IgD-negative memory B cell (primary cell): ENCODE measurements at regions not wholly inside any gene's neighbourhood (a gene's known extent, or its start where the extent isn't known, plus 50 kb on each side); places are given as distances from the start of the nearest gene placed in this dataset.
"Not testable (repeated sequence)": the region's sequence is repeated elsewhere in the genome, so short reads cannot be mapped to it uniquely, and the experiment has no call there.

Source experiments
- H3K27ac Mint-ChIP-seq, 3 donors: one replicate each; pipeline ENCODE4 v1.8.0; 2020 to 2022; ENCODE audit warnings: mild to moderate bottlenecking in 3 of 3, mixed read lengths in 3 of 3, moderate library complexity in 1 of 3
- H3K27me3 Mint-ChIP-seq: one replicate; pipeline ENCODE4 v1.8.0; 2021; ENCODE audit warnings: mixed read lengths
- H3K36me3 Mint-ChIP-seq: one replicate; pipeline ENCODE4 v1.8.0; 2020; ENCODE audit warnings: mild to moderate bottlenecking, mixed read lengths
- H3K4me1 Mint-ChIP-seq, 3 donors: one replicate each; pipeline ENCODE4 v1.8.0; 2020 to 2022; ENCODE audit warnings: mixed read lengths in 3 of 3, mild to moderate bottlenecking in 1 of 3
- H3K4me3 Mint-ChIP-seq, 4 donors: one replicate each; pipeline ENCODE4 v1.8.0; 2020 to 2022; ENCODE audit warnings: mild to moderate bottlenecking in 4 of 4, mixed read lengths in 4 of 4, moderate library complexity in 3 of 4
- H3K9me3 Mint-ChIP-seq, 3 donors: one replicate each; pipeline ENCODE4 v1.8.0; 2020 to 2021; ENCODE audit warnings: mixed read lengths in 3 of 3, mild to moderate bottlenecking in 1 of 3

GRCh38 chr18:78424403-78425018, 555.1 kb upstream of the SALL3 start:
- no peaks in the 10 kb centered on the region for H3K27me3 Mint-ChIP-seq
- no peaks in the 10 kb centered on the region for H3K36me3 Mint-ChIP-seq
- no peaks in the 10 kb centered on the region for H3K4me1 Mint-ChIP-seq
- H3K4me3 Mint-ChIP-seq, result no peak overlapping the region
- H3K27ac Mint-ChIP-seq, result no peak overlapping the region
- H3K9me3 Mint-ChIP-seq, result peaks cover 0 to 4% (median 2%) of the 10 kb centered on the region in 3 donors

GRCh38 chr18:78425019-78425412, 554.6 kb upstream of the SALL3 start:
- Mint-ChIP-seq H3K4me3 (no peak overlapping the region), H3K27me3 (no peaks in the 10 kb centered on the region), H3K27ac (no peak overlapping the region), H3K9me3 (peaks cover 0 to 4% (median 2%) of the 10 kb centered on the region in 3 donors), H3K36me3 (no peaks in the 10 kb centered on the region), H3K4me1 (no peaks in the 10 kb centered on the region)

- H3K4me1 Mint-ChIP-seq, result peaks cover 0 to 2% (median 0%) of the 10 kb centered on the region in 3 donors
- H3K9me3 Mint-ChIP-seq, result peaks cover 0 to 4% (median 0%) of the 10 kb centered on the region in 3 donors
- peaks cover 3% of the 10 kb centered on the region for H3K36me3 Mint-ChIP-seq
- H3K27me3 Mint-ChIP-seq, result no peaks in the 10 kb centered on the region
- H3K4me3 Mint-ChIP-seq, result no peak overlapping the region
- no peak overlapping the region for H3K27ac Mint-ChIP-seq
Observed at GRCh38 chr18:78427081-78427480, 552.5 kb upstream of the SALL3 start.

GRCh38 chr18:78429127-78430108, 550.2 kb upstream of the SALL3 start:
- Mint-ChIP-seq H3K4me1 (peaks cover 0 to 2% (median 0%) of the 10 kb centered on the region in 3 donors), H3K9me3 (peaks cover 0 to 4% (median 4%) of the 10 kb centered on the region in 3 donors), H3K36me3 (peaks cover 3% of the 10 kb centered on the region), H3K27me3 (no peaks in the 10 kb centered on the region), H3K4me3 (no peak overlapping the region), H3K27ac (no peak overlapping the region)

GRCh38 chr18:78430131-78430758, 549.4 kb upstream of the SALL3 start:
- no peaks in the 10 kb centered on the region for H3K27me3 Mint-ChIP-seq
- peaks cover 0 to 4% (median 4%) of the 10 kb centered on the region in 3 donors for H3K9me3 Mint-ChIP-seq
- peaks cover 0 to 2% (median 0%) of the 10 kb centered on the region in 3 donors for H3K4me1 Mint-ChIP-seq
- no peak overlapping the region for H3K4me3 Mint-ChIP-seq
- H3K27ac Mint-ChIP-seq, result no peak overlapping the region
- peaks cover 3% of the 10 kb centered on the region for H3K36me3 Mint-ChIP-seq

GRCh38 chr18:78431606-78432005, 548.0 kb upstream of the SALL3 start:
- H3K4me3 Mint-ChIP-seq, result no peak overlapping the region
- no peaks in the 10 kb centered on the region for H3K27me3 Mint-ChIP-seq
- H3K36me3 Mint-ChIP-seq, result peaks cover 3% of the 10 kb centered on the region
- peaks cover 0 to 2% (median 0%) of the 10 kb centered on the region in 3 donors for H3K4me1 Mint-ChIP-seq
- peaks cover 0 to 4% (median 4%) of the 10 kb centered on the region in 3 donors for H3K9me3 Mint-ChIP-seq
- H3K27ac Mint-ChIP-seq, result no peak overlapping the region

- H3K9me3 Mint-ChIP-seq, result peaks cover 0 to 4% (median 1%) of the 10 kb centered on the region in 3 donors
Observed at GRCh38 chr18:78433562-78433961, 546.1 kb upstream of the SALL3 start.

GRCh38 chr18:78436110-78436509, 543.5 kb upstream of the SALL3 start:
- Mint-ChIP-seq H3K9me3 (peaks cover 5 to 8% (median 7%) of the 10 kb centered on the region in 3 donors), H3K36me3 (peaks cover 3% of the 10 kb centered on the region), H3K4me1 (peaks cover 0 to 2% (median 0%) of the 10 kb centered on the region in 3 donors), H3K27me3 (no peaks in the 10 kb centered on the region), H3K27ac (no peak overlapping the region), H3K4me3 (no peak overlapping the region)

More at GRCh38 chr18:78433562-78433961, 546.1 kb upstream of the SALL3 start:
- Mint-ChIP-seq H3K27me3 (no peaks in the 10 kb centered on the region), H3K27ac (no peak overlapping the region), H3K36me3 (peaks cover 3% of the 10 kb centered on the region), H3K4me1 (peaks cover 0 to 2% (median 0%) of the 10 kb centered on the region in 3 donors), H3K4me3 (no peak overlapping the region)

- not testable (repeated sequence) for H3K4me3 Mint-ChIP-seq, H3K27ac Mint-ChIP-seq, H3K27me3 Mint-ChIP-seq, H3K4me1 Mint-ChIP-seq, H3K9me3 Mint-ChIP-seq, H3K36me3 Mint-ChIP-seq
Observed at GRCh38 chr18:78438235-78438634, 541.4 kb upstream of the SALL3 start.

GRCh38 chr18:78445880-78446279, 533.7 kb upstream of the SALL3 start:
- Mint-ChIP-seq H3K27me3 (no peaks in the 10 kb centered on the region), H3K9me3 (peaks cover 0 to 9% (median 0%) of the 10 kb centered on the region in 3 donors), H3K4me3 (no peak overlapping the region), H3K36me3 (no peaks in the 10 kb centered on the region), H3K4me1 (no peaks in the 10 kb centered on the region), H3K27ac (no peak overlapping the region)

GRCh38 chr18:78447211-78447610, 532.4 kb upstream of the SALL3 start:
- Mint-ChIP-seq H3K4me1 (no peaks in the 10 kb centered on the region), H3K36me3 (no peaks in the 10 kb centered on the region), H3K27ac (no peak overlapping the region), H3K27me3 (no peaks in the 10 kb centered on the region), H3K4me3 (no peak overlapping the region), H3K9me3 (peaks cover 0 to 9% (median 0%) of the 10 kb centered on the region in 3 donors)

GRCh38 chr18:78448106-78448505, 531.5 kb upstream of the SALL3 start:
- peaks cover 0 to 9% (median 0%) of the 10 kb centered on the region in 3 donors for H3K9me3 Mint-ChIP-seq
- no peak overlapping the region for H3K4me3 Mint-ChIP-seq
- H3K27ac Mint-ChIP-seq, result no peak overlapping the region
- no peaks in the 10 kb centered on the region for H3K27me3 Mint-ChIP-seq
- H3K36me3 Mint-ChIP-seq, result no peaks in the 10 kb centered on the region
- H3K4me1 Mint-ChIP-seq, result no peaks in the 10 kb centered on the region

- Mint-ChIP-seq H3K27ac (no peak overlapping the region), H3K27me3 (no peaks in the 10 kb centered on the region), H3K9me3 (peaks cover 0 to 9% (median 0%) of the 10 kb centered on the region in 3 donors), H3K4me3 (no peak overlapping the region), H3K36me3 (no peaks in the 10 kb centered on the region), H3K4me1 (no peaks in the 10 kb centered on the region)
Observed at GRCh38 chr18:78448591-78448990, 531.0 kb upstream of the SALL3 start.

GRCh38 chr18:78454221-78454620, 525.4 kb upstream of the SALL3 start:
- no peak overlapping the region for H3K4me3 Mint-ChIP-seq
- peaks cover 0 to 4% (median 3%) of the 10 kb centered on the region in 3 donors for H3K9me3 Mint-ChIP-seq
- no peak overlapping the region for H3K27ac Mint-ChIP-seq
- no peaks in the 10 kb centered on the region for H3K4me1 Mint-ChIP-seq
- no peaks in the 10 kb centered on the region for H3K36me3 Mint-ChIP-seq
- H3K27me3 Mint-ChIP-seq, result no peaks in the 10 kb centered on the region

- no peaks in the 10 kb centered on the region for H3K4me1 Mint-ChIP-seq
- H3K36me3 Mint-ChIP-seq, result no peaks in the 10 kb centered on the region
- no peak overlapping the region for H3K27ac Mint-ChIP-seq
- H3K27me3 Mint-ChIP-seq, result no peaks in the 10 kb centered on the region
- peaks cover 0 to 3% (median 0%) of the 10 kb centered on the region in 3 donors for H3K9me3 Mint-ChIP-seq
- H3K4me3 Mint-ChIP-seq, result no peak overlapping the region
Observed at GRCh38 chr18:78455386-78455785, 524.2 kb upstream of the SALL3 start.
